H1 (cell line): ENCODE measurements at regions not wholly inside any gene's neighbourhood (a gene's known extent, or its start where the extent isn't known, plus 50 kb on each side); places are given as distances from the start of the nearest gene placed in this dataset.
A peak's percentile ranks its signal among the peaks of the same experiment; 100 is the strongest.

Experiments
- BACH1 ChIP-seq: IDR thresholded peaks from 2 replicates; pipeline ENCODE4 v1.6.1; 2012; ENCODE audit warnings: low read length, improper control_type of control experiment
- CBX8 ChIP-seq: fragments of 300-800, 300-1000 bp; sonication (generic); IDR thresholded peaks from 2 replicates; pipeline ENCODE4 v1.7.1; 2016; ENCODE audit warnings: low read depth, low read length, borderline replicate concordance
- CREB1 ChIP-seq: IDR thresholded peaks from 2 replicates; pipeline ENCODE4 v1.6.1; 2012; ENCODE audit warnings: inconsistent platforms
- CTBP2 ChIP-seq: IDR thresholded peaks from 2 replicates; pipeline ENCODE4 v1.7.0; 2011; ENCODE audit warnings: borderline replicate concordance, mild to moderate bottlenecking, moderate library complexity, mixed read lengths, low read length; ENCODE audit not compliant: insufficient read depth, insufficient read length
- GABPA ChIP-seq: IDR thresholded peaks from 2 replicates; pipeline ENCODE4 v1.6.1; 2011; ENCODE audit warnings: mild to moderate bottlenecking, low read length, moderate library complexity, borderline replicate concordance; ENCODE audit not compliant: insufficient read depth
- HDAC6 ChIP-seq: IDR thresholded peaks from one replicate; pipeline ENCODE4 v1.7.1; 2012; ENCODE audit warnings: low read depth, mild to moderate bottlenecking, inconsistent platforms, low read length, moderate library complexity
- JUN ChIP-seq: IDR thresholded peaks from 2 replicates; pipeline ENCODE4 v1.6.1; 2011; ENCODE audit warnings: low read depth, mild to moderate bottlenecking, improper control_type of control experiment, low read length
- JUND ChIP-seq: IDR thresholded peaks from 2 replicates; pipeline ENCODE4 v1.6.1; 2011; ENCODE audit warnings: mild to moderate bottlenecking, improper control_type of control experiment, low read length
- KDM1A ChIP-seq: fragments of 200-600, 300-600 bp; sonication (generic); IDR thresholded peaks from 2 replicates; pipeline ENCODE4 v1.7.1; 2016; ENCODE audit warnings: mild to moderate bottlenecking, low read length, borderline replicate concordance
- NANOG ChIP-seq: IDR thresholded peaks from 2 replicates; pipeline ENCODE4 v1.6.1; 2011; ENCODE audit warnings: low read length, low read depth, mild to moderate bottlenecking, inconsistent platforms; ENCODE audit not compliant: insufficient read depth, poor library complexity, severe bottlenecking
- RFX5 ChIP-seq: IDR thresholded peaks from 2 replicates; pipeline ENCODE4 v1.6.1; 2011; ENCODE audit warnings: low read depth, low read length, improper control_type of control experiment, borderline replicate concordance
- RXRA ChIP-seq: IDR thresholded peaks from 2 replicates; pipeline ENCODE4 v1.6.1; 2011; ENCODE audit warnings: low read depth, mild to moderate bottlenecking, low read length, moderate library complexity; ENCODE audit not compliant: insufficient read depth
- SIN3A ChIP-seq, 2 experiments: IDR thresholded peaks in 1 of 2; conservative IDR thresholded peaks in 1 of 2; 2 replicates each; pipeline ENCODE4 v1.6.1; 2011 to 2012; ENCODE audit warnings: low read length in 2 of 2, improper control_type of control experiment in 1 of 2, low read depth in 1 of 2, mild to moderate bottlenecking in 1 of 2
- TAF1 ChIP-seq: IDR thresholded peaks from 2 replicates; pipeline ENCODE4 v1.6.1; 2011; ENCODE audit warnings: mild to moderate bottlenecking, low read depth, low read length
- TBP ChIP-seq: IDR thresholded peaks from 2 replicates; pipeline ENCODE4 v1.6.1; 2011; ENCODE audit warnings: low read depth, low read length, improper control_type of control experiment
- TF ChIP-seq, protein P1 (sequence below): IDR thresholded peaks from 2 replicates; pipeline ENCODE4 v1.6.1; 2011; ENCODE audit warnings: low read length, improper control_type of control experiment
- TF ChIP-seq, protein P2 (sequence below): IDR thresholded peaks from 2 replicates; pipeline ENCODE4 v1.6.1; 2012; ENCODE audit warnings: inconsistent platforms
- TF ChIP-seq, protein P3 (sequence below): IDR thresholded peaks from 2 replicates; pipeline ENCODE4 v1.6.1; 2011; ENCODE audit warnings: low read depth, mild to moderate bottlenecking, low read length; ENCODE audit not compliant: insufficient read depth

DNA sequence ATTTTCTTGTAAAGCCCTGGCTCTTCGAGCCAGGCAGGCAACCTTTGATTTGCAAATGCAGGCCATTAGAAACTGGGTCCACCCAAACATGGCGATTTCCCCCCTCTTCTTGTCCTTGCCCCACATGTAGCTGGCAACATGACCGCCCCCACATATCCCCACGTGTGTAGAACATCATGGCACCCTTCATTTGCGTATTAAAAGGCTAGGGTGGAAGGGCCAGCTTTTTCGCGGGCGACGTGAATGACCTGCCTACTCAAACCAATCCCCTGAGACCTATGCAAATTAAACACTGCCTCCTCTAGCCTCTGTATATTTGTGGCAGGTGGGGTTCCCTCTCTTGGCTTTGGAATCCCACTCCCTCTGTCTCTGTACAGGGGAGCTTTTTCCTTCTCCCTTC lies 107.0 kb upstream of the CLINT1 start (continued):
- TF ChIP-seq, protein P1, sequence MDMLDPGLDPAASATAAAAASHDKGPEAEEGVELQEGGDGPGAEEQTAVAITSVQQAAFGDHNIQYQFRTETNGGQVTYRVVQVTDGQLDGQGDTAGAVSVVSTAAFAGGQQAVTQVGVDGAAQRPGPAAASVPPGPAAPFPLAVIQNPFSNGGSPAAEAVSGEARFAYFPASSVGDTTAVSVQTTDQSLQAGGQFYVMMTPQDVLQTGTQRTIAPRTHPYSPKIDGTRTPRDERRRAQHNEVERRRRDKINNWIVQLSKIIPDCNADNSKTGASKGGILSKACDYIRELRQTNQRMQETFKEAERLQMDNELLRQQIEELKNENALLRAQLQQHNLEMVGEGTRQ, result no peak
- TF ChIP-seq GABPA, result no peak
- no peak for TF ChIP-seq CTBP2
- no peak for TF ChIP-seq JUN
- TF ChIP-seq TBP, result no peak
- no peak for TF ChIP-seq RFX5
- no peak for TF ChIP-seq JUND
- TF ChIP-seq CBX8, result no peak
- no peak for TF ChIP-seq SIN3A (conservative IDR thresholded peaks at IDR 0.05 in 1 of 2, IDR thresholded peaks at IDR 0.05 in 1 of 2; ENCODE audit: low read depth in 1 of 2, low read length in 2 of 2)
- TF ChIP-seq HDAC6, result no peak
- TF ChIP-seq, protein P2, sequence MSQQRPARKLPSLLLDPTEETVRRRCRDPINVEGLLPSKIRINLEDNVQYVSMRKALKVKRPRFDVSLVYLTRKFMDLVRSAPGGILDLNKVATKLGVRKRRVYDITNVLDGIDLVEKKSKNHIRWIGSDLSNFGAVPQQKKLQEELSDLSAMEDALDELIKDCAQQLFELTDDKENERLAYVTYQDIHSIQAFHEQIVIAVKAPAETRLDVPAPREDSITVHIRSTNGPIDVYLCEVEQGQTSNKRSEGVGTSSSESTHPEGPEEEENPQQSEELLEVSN, result peak; percentile 47; the same call in 1 of the 2 replicates
- TF ChIP-seq TAF1, result 0 out of 2 replicates have a peak, but pooled peaks have one; percentile 29
- TF ChIP-seq RXRA, result no peak
- no peak for TF ChIP-seq CREB1
- TF ChIP-seq, protein P3, sequence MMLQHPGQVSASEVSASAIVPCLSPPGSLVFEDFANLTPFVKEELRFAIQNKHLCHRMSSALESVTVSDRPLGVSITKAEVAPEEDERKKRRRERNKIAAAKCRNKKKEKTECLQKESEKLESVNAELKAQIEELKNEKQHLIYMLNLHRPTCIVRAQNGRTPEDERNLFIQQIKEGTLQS, result no peak
- no peak for TF ChIP-seq KDM1A
- no peak for TF ChIP-seq BACH1
- TF ChIP-seq NANOG, result no peak
